Left renal pelvis (tissue), 4 donors: ENCODE measurements at regions not wholly inside any gene's neighbourhood (a gene's known extent, or its start where the extent isn't known, plus 50 kb on each side); places are given as distances from the start of the nearest gene placed in this dataset.
"Not testable (repeated sequence)": the region's sequence is repeated elsewhere in the genome, so short reads cannot be mapped to it uniquely, and the experiment has no call there.

Source experiments
- DNase-seq, 4 donors: peaks; one replicate each; pipeline ENCODE4 v3.0.0-alpha.2; 2013; ENCODE audit warnings: low read depth in 4 of 4, low spot score in 3 of 4

- not testable (repeated sequence) for DNase-seq
These were observed 181.8 kb downstream of the NPIPB11 start for GRCh38 chr16:29224675-29225074.

GRCh38 chr16:29222615-29223014, 183.9 kb downstream of the NPIPB11 start:
- DNase-seq: not testable (repeated sequence)

GRCh38 chr16:29222008-29222407, 184.5 kb downstream of the NPIPB11 start:
- DNase-seq: not testable (repeated sequence)

DNA sequence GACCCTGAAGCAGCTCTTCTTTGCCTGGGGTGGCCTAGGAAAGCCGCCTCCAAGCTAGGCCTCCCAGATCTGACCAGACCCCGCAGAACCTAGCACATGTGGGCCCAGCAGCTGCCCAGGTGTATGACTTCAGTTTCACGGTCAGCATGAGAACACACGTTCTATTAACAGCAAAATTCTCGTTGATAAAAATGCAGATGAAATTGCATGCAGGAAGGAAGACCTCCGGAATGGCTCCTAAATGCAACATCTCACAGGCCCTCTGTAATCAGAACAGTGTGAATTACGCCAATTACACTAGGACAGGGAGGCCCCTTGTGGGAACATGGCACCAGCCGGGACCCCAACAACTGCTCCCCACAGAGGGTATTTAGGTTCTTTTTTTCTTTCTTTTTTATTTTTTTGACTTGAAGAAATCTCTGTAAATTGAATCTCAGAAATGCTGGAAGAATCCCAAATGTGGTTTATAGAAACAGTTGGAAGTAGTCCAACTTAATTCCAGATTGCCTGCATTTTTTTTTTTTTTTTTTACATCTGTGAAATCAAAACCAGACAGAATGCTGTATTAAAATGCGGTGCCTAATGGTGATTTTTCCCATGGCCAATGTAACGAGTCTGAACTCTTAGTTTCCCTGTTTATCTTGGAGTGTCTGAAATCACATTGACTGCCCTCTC, 185.1 kb downstream of the NPIPB11 start:
- not testable (repeated sequence) for DNase-seq

- DNase-seq: not testable (repeated sequence)
These were observed 185.8 kb downstream of the NPIPB11 start for GRCh38 chr16:29220647-29221191.

DNA sequence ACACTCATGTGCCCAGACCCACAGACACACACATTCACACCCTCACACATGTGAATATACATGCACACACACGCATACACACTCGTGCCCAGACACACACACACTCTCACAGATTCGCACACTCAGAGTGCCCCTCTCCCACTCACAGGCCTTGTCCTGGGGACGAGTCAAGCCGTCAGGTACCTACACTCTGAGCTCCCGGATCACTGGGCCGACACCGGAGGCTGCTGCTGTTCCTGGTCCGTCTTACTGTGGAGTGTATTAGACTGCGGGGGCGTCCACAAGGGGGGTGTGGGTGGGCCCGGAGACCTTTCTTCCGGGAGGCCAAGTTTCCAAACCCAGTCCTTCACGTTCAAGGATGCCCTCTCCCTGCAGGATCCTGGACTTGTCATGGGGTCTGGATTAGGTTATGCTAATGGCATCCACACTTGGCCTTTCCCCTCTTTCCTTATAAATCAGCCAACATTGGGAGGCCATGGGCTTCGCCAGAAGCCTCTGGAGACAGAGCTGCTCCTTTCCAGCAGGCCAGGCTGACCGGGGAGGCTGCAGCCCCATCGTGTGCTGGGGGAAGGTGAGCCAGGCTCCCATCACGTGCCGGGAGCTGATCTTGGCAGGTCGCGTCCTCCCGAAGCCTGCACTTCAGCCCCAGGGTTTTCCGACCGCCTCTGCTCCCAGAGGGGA, 186.4 kb downstream of the NPIPB11 start:
- not testable (repeated sequence) for DNase-seq

DNA sequence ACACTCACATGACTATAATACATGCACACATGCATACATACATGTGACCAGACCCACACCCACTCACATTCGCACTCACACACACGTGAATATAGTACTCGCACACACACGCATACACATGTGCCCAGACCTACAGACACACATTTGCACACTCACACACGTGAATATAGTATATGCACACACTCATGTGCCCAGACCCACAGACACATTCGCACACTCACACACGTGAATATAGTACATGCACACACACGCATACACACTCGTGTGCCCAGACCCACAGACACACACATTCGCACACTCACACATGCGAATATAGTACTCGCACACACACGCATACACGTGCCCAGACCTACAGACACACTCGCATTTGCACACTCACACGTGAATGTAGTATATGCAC, 186.9 kb downstream of the NPIPB11 start:
- DNase-seq: not testable (repeated sequence)

- DNase-seq: not testable (repeated sequence)
These were observed 187.9 kb downstream of the NPIPB11 start for GRCh38 chr16:29218649-29219048.

DNA sequence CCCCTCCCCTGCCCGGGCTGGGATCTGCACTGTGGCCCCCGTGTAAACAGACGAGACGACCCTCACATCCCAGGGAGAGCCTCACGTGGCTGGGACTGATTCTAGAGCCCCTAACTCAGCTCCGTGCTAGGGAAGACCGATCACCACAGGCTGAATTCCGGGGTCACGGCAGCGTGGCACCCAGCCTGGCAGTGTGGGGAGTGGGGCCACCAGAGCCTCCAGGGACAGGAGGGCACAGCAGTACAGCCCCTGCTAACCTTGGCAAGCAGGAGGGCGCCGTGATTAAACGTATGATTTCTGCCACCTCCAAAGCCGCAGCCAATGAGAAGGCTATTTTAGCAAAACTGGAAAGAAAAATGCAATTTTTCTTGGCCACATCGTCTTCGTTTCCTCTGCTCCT, 188.3 kb downstream of the NPIPB11 start:
- DNase-seq: not testable (repeated sequence)

DNA sequence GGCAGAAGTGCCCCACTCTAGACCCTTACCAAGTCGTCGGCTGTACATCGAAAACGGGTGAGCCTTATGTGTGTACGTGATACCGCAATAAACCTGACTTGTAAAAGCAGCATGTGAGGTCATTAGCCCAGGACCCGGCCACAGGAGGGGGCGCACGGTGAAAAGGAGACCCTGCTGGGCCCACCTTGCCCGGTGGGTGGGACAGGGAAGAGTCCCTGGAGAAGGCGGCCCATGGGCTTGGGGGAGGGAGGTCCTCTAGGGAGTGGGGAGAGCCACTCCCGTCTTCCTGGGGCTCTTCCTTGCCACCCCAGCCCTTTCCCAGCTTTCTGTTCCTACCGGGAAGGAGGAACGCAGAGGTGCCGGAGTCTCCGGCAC, 188.8 kb downstream of the NPIPB11 start:
- not testable (repeated sequence) for DNase-seq

GRCh38 chr16:29217104-29217751, 189.3 kb downstream of the NPIPB11 start:
- not testable (repeated sequence) for DNase-seq

- DNase-seq: not testable (repeated sequence)
These were observed 192.7 kb downstream of the NPIPB11 start for GRCh38 chr16:29213770-29214169.

GRCh38 chr16:29213251-29213650, 193.3 kb downstream of the NPIPB11 start:
- DNase-seq: not testable (repeated sequence)

DNA sequence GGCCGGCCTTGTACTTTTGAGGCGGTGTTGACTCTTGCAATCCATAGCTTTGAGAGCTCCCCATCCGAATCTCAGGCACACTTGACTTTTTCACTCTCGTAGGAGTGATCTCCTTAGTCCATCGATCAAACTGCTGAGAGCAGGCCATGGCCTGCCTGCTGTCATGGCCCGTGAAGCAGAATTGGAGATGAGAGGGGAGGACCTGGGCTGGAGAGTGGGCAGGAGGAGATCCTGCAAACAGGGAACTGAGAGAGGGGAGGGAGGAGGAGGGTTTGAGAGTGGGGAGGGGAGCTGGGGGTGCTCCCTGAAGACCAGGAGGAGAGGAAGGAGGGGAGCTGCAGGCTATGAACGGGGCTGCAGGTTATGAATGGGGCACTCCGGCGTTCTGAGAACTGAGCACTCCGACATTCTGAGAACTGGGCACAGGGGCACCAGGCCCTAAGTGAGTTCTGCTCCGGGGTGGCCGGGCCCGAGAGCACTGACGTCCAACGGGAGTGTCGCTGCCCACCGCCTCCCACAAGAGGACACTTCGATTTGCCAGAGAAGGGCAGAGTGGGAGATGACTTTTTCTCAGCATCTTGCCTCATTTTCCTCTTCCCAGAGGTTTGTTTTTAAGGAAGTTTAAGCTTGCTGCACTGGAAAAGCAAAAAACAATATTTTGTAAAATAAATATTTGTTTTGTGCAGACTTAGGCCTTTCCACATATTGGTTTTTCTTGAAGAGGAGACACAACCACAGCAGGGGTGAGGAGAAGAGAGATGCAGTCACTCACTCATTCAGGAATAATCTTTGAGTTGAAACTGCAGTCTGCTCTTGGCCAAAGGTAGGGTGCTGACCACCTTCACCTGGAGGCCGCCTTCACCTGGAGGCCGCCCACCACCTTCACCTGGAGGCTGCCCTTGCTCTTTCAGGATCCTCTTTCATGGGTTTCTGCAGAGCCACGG, 194.2 kb downstream of the NPIPB11 start:
- not testable (repeated sequence) for DNase-seq

- not testable (repeated sequence) for DNase-seq
These were observed 195.1 kb downstream of the NPIPB11 start for GRCh38 chr16:29211456-29211855.

GRCh38 chr16:29210299-29211150, 196.0 kb downstream of the NPIPB11 start:
- not testable (repeated sequence) for DNase-seq

DNA sequence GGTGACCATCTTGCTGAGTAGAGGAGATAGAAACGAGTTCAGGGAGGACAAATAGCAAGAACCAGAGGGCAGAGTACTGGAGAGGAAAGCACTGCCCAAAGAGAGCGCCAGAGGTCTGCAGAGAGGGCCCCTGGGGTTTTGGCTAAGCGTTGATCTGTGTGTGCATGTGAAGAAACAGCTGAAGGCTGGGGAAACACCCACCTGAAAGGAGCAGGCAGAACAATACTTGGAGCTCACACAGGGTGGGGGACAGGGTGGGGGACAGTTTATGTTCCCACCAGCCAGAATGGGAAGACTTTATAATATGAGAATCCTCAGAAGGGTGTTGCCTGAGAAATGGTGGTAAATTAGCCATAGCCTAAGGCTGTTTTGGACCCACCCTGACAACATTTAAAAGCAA, 200.4 kb downstream of the NPIPB11 start:
- not testable (repeated sequence) for DNase-seq

DNA sequence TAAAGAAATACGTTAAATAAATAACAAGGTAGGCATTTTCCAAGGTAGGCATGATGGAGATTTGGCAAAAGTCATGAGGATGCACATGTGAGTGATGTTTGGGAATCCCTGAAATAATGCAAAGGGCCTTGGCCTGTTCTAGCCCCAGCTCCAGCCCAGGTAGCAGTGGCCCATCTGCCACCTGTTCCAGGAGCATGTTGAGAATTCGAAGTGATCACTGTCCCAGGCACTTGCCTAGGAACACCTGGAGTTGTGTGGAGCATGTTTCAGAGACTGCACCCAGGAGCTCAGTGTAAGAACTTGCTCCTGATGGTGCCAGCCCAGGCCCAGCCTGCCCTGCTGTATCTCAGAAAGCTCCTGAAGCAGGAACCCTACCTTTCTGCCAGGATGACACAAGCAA, 201.4 kb downstream of the NPIPB11 start:
- DNase-seq: not testable (repeated sequence)

DNA sequence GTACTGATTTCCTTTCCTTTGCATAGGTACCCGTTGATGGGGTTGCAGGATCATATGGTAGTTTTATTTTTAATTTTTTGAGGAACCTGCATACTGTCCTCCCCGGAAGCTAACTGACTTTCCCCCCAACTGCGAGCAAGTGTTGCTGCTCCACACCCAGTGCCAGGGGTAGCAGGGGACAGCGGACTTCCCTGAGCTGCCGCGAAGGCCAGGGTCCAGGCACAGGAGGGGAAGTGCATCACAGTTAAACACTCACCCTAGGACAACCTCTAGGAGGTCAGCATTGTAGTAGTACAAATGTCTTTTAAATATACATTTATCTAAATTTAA, 201.7 kb downstream of the NPIPB11 start:
- no peak for DNase-seq
